ENCODE measurements at regions not wholly inside any gene's neighbourhood (a gene's known extent, or its start where the extent isn't known, plus 50 kb on each side); places are given as distances from the start of the nearest gene placed in this dataset.

DNA sequence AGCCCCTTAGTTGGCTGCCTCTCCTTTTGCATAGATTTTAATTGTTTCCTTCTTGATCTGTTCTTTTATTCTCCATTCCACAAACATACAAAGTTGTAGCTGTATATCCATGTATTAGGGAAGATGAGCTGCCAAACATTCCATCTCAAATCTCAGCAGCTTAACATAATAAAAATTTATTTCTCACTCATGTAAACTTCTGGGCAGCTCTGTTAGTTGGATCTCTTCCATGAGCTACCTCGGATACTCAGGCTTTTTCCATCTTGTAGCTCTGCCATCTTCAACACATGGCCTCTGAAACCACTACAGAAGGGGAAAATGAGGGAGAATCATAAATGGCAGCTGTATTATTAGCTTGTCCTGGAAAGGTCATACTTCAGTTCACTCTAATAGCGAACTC is 149.4 kb upstream of the BMP2 start:
- TF ChIP-seq POLR2A (IDR thresholded peaks at IDR 0.05): no peak
- TF ChIP-seq, protein P1, sequence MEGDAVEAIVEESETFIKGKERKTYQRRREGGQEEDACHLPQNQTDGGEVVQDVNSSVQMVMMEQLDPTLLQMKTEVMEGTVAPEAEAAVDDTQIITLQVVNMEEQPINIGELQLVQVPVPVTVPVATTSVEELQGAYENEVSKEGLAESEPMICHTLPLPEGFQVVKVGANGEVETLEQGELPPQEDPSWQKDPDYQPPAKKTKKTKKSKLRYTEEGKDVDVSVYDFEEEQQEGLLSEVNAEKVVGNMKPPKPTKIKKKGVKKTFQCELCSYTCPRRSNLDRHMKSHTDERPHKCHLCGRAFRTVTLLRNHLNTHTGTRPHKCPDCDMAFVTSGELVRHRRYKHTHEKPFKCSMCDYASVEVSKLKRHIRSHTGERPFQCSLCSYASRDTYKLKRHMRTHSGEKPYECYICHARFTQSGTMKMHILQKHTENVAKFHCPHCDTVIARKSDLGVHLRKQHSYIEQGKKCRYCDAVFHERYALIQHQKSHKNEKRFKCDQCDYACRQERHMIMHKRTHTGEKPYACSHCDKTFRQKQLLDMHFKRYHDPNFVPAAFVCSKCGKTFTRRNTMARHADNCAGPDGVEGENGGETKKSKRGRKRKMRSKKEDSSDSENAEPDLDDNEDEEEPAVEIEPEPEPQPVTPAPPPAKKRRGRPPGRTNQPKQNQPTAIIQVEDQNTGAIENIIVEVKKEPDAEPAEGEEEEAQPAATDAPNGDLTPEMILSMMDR (IDR thresholded peaks at IDR 0.05): no peak
- TF ChIP-seq EP300 (IDR thresholded peaks at IDR 0.05): no peak

Data from ovary (tissue), 3 donors.